GM21515 (cell line): ENCODE measurements at regions not wholly inside any gene's neighbourhood (a gene's known extent, or its start where the extent isn't known, plus 50 kb on each side); places are given as distances from the start of the nearest gene placed in this dataset.

ENCODE experiments used
- ATAC-seq: cut with Tn5 transposase; IDR thresholded peaks from one replicate; pipeline ENCODE4 v1.9.1; 2021; ENCODE audit not compliant: unreplicated experiment

DNA sequence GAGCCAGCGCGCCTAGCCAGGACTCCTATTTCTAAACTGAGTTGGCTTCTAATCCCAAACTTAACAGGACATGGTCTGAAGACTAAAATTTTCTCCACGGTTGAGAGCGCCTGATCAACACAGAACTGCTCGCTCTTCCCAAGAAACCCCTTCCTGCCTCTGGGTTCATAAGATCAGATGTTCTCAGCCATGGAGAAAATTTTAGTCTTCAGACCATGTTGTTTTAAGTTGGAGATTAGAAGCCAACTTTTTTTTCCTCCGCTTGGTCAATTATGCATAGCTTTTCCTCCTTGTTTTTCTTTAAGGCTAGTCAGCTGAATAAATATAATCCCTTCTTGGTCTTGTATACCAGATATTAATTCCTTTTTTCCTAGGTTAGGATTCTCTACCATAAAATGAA, 356.6 kb upstream of the ADAMTS9 start:
- ATAC-seq: no peak

GRCh38 chr3:65042675-65043074, 354.9 kb upstream of the ADAMTS9 start:
- ATAC-seq: no peak

DNA sequence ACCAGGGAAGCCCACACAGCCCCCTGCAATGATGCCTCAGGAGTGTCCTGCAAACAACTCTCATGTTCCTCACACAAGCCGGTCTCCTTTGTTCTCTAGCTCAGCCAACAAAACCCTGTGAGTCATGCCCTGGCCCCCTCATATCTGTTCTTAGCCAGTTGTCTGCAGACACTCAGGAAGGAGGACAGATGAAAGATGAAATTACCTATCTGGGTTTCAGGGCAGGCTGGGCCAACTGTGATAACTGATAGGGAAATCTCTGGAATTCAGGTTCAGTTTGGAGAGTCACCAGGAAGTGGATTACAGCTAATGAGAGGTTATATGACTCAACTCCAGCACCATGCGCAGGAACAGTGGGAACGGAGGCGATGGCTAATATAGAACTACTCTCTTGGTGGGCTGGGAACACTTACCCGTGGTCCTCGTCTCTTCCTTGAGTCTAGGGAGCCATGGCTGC, 352.0 kb upstream of the ADAMTS9 start:
- ATAC-seq: no peak

- ATAC-seq: no peak
Observed at GRCh38 chr3:65037861-65038260, 350.1 kb upstream of the ADAMTS9 start.

DNA sequence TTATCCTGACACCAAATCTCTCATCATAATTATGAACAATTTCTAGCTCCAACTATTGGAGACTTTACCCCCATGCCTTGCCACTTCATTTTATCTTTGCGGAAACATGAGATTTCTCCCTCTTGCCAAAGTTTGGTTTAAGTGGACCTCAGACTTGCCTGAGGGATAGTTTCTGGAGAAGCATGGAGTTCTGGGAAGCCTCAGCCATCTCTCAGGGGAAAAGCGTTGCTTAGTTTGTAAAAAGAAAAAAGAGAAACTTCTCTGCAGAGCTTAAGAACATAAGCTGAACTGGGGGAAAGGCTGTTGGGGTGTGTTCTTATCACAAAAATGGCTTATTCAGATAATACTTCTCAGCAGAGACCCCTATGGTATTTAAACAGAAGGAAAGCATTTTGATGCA, 347.4 kb upstream of the ADAMTS9 start:
- ATAC-seq: no peak

DNA sequence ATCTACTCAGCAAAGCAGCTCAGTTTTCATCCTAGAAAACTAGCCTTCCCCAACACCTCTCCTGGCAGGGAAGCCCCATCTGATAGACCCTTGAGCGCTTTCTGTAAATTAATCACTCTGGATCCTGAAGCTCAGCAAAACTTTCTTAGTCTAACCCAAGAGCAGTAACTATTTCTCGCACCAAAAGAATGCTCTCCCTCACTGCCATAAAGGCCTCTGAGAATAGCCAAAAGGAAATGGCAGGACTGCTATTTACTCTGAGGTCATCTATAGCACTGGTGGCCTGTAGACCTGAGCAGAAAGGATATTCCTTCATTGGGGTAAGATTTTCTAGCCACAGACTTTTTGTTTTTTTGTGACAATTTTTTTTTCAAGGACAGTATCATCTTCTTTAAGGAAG, 345.8 kb upstream of the ADAMTS9 start:
- ATAC-seq: no peak

GRCh38 chr3:65030847-65031463, 343.2 kb upstream of the ADAMTS9 start:
- ATAC-seq: no peak

- no peak for ATAC-seq
Observed at GRCh38 chr3:65030014-65030627, 342.3 kb upstream of the ADAMTS9 start.

GRCh38 chr3:65029130-65029529, 341.3 kb upstream of the ADAMTS9 start:
- no peak for ATAC-seq

- no peak for ATAC-seq
Observed at GRCh38 chr3:65028024-65028423, 340.2 kb upstream of the ADAMTS9 start.

DNA sequence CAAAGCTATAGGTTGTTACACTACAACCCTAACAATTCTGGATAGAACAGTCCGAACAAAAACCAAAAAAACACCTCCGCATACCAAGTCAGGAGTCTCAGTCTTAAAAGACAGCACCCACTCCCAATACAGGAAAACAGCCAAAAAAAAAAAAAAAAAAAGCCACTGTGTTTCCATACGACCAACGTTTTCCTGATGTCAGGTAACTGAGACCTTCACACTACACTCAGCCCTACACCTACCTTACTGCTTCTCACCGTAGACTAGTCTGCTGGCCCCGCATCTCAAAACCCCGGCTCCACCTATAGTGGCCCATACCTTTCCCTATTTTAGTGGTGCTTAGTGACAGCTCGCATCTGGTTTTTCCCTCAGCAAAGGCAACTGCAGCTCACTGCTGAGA, 339.5 kb upstream of the ADAMTS9 start:
- ATAC-seq: no peak

- ATAC-seq: no peak
Observed at GRCh38 chr3:65026151-65026550, 338.4 kb upstream of the ADAMTS9 start.

DNA sequence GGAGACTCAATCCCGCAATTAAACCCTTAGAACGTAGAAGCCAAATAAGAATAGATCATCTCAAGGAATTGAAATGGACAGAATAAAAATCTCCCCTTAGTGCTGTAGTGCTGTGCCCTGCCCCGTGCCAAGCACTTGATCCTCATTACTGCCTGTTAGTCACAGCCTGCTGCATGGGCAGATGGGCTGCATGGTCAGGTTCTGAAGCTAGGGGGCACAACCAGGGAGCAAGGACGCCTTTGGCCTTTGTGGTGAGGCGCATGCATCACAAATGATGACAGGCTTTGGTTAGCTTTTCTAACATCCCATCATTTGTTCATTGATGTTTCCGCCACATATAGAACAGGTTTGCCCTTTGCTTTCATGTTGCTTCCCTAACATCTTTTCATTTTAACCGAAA, 336.3 kb upstream of the ADAMTS9 start:
- no peak for ATAC-seq

- ATAC-seq: no peak
Observed at GRCh38 chr3:65020281-65021160, 332.7 kb upstream of the ADAMTS9 start.

- no peak for ATAC-seq
Observed at GRCh38 chr3:65019443-65020055, 331.7 kb upstream of the ADAMTS9 start.

DNA sequence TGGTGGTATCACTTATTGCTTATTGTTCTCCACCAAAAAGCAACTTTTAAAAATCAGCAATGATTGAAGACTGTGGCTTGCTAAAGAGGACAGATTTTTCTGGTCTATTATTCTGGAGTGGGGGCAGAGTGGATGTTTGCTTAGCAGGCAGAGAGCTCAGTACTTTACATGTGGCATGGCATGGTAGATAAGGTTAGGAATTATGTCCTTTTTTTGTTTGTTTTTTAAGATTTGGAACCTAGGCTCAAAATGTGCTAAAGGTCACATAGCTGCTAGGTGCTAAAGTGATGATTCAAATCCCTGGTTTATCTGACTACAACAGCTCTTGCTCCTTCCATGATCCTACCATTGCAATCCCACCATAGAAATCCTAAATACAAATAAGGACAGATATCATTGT, 331.0 kb upstream of the ADAMTS9 start:
- no peak for ATAC-seq

GRCh38 chr3:65017359-65017758, 329.6 kb upstream of the ADAMTS9 start:
- ATAC-seq: no peak

DNA sequence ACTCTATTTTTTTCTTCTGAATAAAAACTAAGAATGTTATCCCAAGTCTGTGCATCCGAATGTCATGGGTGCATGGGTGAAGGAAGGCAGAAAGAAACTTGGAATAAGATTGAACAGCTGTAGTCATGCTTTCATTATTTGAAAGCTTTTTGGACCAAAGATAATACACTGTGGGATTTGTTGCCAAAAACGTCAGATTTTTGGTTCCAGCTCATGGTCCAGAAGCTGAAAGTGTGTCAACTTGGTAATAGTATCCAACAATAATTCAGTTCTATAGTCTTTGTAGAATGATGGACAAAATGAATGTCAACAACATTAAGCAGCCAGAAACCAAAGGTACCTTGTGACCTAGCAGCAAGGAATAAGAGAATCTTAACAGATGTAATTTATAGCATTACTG, 327.9 kb upstream of the ADAMTS9 start:
- no peak for ATAC-seq

GRCh38 chr3:65013053-65013452, 325.3 kb upstream of the ADAMTS9 start:
- ATAC-seq: no peak

DNA sequence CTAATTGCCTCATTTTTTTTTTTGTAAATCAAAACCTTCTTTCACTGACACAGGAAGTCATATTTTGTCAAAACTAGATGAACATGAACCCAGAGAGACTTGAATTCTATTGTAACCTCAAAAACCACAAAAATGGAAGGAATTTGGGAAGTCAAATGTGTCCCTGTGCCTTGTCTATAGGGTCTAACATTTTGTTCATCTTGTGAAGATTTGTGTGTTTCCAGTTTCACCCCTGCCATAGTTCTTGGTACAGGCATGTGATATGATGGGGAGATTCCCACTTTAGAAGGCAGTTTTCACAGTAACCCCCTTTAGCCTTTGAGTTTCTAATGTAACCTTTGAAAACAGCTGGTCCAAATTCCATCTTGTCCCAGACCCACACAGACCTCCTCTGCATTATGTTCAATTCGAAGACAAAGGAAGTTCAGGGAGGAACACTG, 318.5 kb upstream of the ADAMTS9 start:
- ATAC-seq: no peak

DNA sequence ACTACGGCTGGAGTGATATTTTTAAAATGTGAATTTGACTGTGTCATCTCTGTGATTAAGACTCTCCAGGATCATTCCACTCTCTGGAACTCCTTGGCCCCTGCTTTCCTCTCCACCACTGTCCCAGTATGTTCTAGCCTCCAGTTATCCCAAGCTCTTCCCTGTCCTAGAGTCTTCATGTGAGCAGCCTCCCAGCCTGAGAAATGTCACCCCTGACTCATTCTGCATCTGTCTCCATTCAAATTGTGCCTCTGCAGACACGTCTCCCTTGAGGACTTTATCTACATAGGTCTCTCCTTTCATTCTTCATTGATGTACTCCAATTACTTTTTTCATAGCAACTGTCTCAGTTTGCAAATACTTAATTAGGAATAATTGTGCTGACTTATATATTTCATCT, 317.7 kb upstream of the ADAMTS9 start:
- no peak for ATAC-seq
